ENCODE measurements at regions not wholly inside any gene's neighbourhood (a gene's known extent, or its start where the extent isn't known, plus 50 kb on each side); places are given as distances from the start of the nearest gene placed in this dataset.

GRCh38 chr5:159531554-159532105, 201.3 kb upstream of the IL12B start:
- TF ChIP-seq POLR2A (IDR thresholded peaks at IDR 0.05; ENCODE audit: extremely low read depth, insufficient read length): no peak
- no peak for TF ChIP-seq MYC (IDR thresholded peaks at IDR 0.05; ENCODE audit: low read depth, low read length)
- TF ChIP-seq, protein P1, sequence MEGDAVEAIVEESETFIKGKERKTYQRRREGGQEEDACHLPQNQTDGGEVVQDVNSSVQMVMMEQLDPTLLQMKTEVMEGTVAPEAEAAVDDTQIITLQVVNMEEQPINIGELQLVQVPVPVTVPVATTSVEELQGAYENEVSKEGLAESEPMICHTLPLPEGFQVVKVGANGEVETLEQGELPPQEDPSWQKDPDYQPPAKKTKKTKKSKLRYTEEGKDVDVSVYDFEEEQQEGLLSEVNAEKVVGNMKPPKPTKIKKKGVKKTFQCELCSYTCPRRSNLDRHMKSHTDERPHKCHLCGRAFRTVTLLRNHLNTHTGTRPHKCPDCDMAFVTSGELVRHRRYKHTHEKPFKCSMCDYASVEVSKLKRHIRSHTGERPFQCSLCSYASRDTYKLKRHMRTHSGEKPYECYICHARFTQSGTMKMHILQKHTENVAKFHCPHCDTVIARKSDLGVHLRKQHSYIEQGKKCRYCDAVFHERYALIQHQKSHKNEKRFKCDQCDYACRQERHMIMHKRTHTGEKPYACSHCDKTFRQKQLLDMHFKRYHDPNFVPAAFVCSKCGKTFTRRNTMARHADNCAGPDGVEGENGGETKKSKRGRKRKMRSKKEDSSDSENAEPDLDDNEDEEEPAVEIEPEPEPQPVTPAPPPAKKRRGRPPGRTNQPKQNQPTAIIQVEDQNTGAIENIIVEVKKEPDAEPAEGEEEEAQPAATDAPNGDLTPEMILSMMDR (IDR thresholded peaks at IDR 0.05; ENCODE audit: low read depth, low read length): no peak
- TF ChIP-seq MAX (IDR thresholded peaks at IDR 0.05; ENCODE audit: low read depth, low read length): no peak

GRCh38 chr5:159533197-159533596, 202.9 kb upstream of the IL12B start:
- no peak for DNase-seq (ENCODE audit: low read depth)
- TF ChIP-seq, protein P1 (IDR thresholded peaks at IDR 0.05; ENCODE audit: low read depth, low read length): no peak
- no peak for TF ChIP-seq POLR2A (IDR thresholded peaks at IDR 0.05; ENCODE audit: extremely low read depth, insufficient read length)
- no peak for TF ChIP-seq MAX (IDR thresholded peaks at IDR 0.05; ENCODE audit: low read depth, low read length)
- TF ChIP-seq MYC (IDR thresholded peaks at IDR 0.05; ENCODE audit: low read depth, low read length): no peak
- H3K4me3 ChIP-seq (ENCODE audit: low read depth, low read length): no peak overlapping the region

More at GRCh38 chr5:159531554-159532105, 201.3 kb upstream of the IL12B start:
- no peak for DNase-seq (ENCODE audit: low read depth)
- no peak overlapping the region for H3K4me3 ChIP-seq (ENCODE audit: low read depth, low read length)

DNA sequence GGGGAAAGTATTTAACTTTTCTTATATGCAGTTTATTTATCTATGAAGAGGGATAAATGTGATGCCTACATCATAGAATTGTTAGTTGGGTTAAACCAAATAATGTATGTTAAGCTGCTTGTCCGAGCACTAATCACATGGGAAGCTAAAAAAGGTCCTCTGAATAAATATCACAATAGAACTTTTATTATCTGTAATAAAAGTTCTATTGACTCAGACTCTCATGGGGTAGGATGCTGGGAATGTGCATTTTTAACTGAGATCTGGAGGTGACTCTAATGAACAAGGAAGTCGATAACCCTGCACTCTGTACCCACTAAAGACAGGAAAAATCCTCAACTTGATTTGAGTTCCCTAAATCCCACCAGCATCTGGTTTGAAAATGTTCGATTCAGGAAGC, 205.9 kb upstream of the IL12B start:
- no peak for DNase-seq (ENCODE audit: low read depth)
- TF ChIP-seq POLR2A (IDR thresholded peaks at IDR 0.05; ENCODE audit: extremely low read depth, insufficient read length): no peak
- TF ChIP-seq, protein P1 (IDR thresholded peaks at IDR 0.05; ENCODE audit: low read depth, low read length): no peak
- no peak for TF ChIP-seq MAX (IDR thresholded peaks at IDR 0.05; ENCODE audit: low read depth, low read length)
- TF ChIP-seq MYC (IDR thresholded peaks at IDR 0.05; ENCODE audit: low read depth, low read length): no peak
- no peak overlapping the region for H3K4me3 ChIP-seq (ENCODE audit: low read depth, low read length)

GRCh38 chr5:159536646-159537045, 206.4 kb upstream of the IL12B start:
- DNase-seq (ENCODE audit: low read depth): no peak
- TF ChIP-seq, protein P1 (IDR thresholded peaks at IDR 0.05; ENCODE audit: low read depth, low read length): no peak
- TF ChIP-seq POLR2A (IDR thresholded peaks at IDR 0.05; ENCODE audit: extremely low read depth, insufficient read length) (no peak), MAX (IDR thresholded peaks at IDR 0.05; ENCODE audit: low read depth, low read length) (no peak), MYC (IDR thresholded peaks at IDR 0.05; ENCODE audit: low read depth, low read length) (no peak)
- H3K4me3 ChIP-seq (ENCODE audit: low read depth, low read length): no peak overlapping the region

- no peak for DNase-seq (ENCODE audit: low read depth)
- TF ChIP-seq MYC (IDR thresholded peaks at IDR 0.05; ENCODE audit: low read depth, low read length): no peak
- TF ChIP-seq, protein P1 (IDR thresholded peaks at IDR 0.05; ENCODE audit: low read depth, low read length): no peak
- TF ChIP-seq POLR2A (IDR thresholded peaks at IDR 0.05; ENCODE audit: extremely low read depth, insufficient read length): no peak
- no peak for TF ChIP-seq MAX (IDR thresholded peaks at IDR 0.05; ENCODE audit: low read depth, low read length)
- no peak overlapping the region for H3K4me3 ChIP-seq (ENCODE audit: low read depth, low read length)
Observed at GRCh38 chr5:159539678-159540077, 209.4 kb upstream of the IL12B start.
